KBM-7 (cell line): ENCODE measurements at regions not wholly inside any gene's neighbourhood (a gene's known extent, or its start where the extent isn't known, plus 50 kb on each side); places are given as distances from the start of the nearest gene placed in this dataset.

Source experiments
- DNase-seq: peaks from one replicate; pipeline ENCODE4 v3.0.0-alpha.2; 2015
- in situ Hi-C: fragments of 300-500 bp; cut with MboI; formaldehyde crosslinking; loops from 2 replicates; pipeline ENCODE4 v1.14.3; 2020; ENCODE audit warnings: low sequenced_read_pairs, low pct_unique_long_range_greater_than_20kb, mixed read lengths

DNA sequence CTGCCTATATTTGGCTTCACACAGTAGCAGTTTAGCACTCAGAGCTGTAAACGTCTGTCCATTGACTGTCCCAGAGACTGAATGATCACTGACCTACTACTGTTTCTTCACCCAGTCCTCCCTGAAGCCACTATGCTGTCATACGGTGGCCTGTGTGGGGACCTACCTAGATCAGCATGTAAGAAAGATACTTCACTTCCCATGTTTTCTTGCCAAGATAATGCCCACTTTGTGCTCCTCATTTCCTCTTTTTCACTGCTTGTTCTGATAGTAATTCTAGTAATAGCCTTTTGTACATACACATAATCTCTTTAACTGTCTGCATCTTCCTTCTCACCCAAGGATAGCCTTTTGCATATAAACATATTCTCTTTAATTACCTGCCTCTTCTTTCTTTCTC is 109.9 kb upstream of the TIAM2 start:
- no peak for DNase-seq
- in situ Hi-C loops = no loop called here

DNA sequence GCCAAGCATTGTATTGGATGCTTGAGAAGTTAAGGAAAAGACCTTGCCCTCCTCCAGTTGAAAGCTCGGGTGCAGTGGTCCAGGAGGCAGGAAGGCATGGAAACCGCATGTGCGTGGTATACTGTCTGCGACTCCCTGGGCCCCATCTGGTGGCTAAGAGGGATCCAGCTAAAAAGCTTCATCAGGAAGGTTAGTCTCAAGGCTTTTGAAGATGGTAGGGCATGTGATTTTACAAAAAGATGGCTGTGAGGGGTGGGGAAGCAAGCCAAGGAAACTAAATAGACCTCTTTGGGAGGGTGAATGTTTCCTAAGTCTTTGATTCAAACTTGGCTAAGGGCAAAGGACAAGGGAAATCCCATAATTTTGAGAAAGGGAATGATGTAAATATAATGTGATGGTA is 109.1 kb upstream of the TIAM2 start:
- DNase-seq = no peak
- in situ Hi-C loops = no loop called here

- DNase-seq = no peak
- in situ Hi-C loops = no loop called here
These were observed 108.6 kb upstream of the TIAM2 start for GRCh38 chr6:154886471-154886870.

DNA sequence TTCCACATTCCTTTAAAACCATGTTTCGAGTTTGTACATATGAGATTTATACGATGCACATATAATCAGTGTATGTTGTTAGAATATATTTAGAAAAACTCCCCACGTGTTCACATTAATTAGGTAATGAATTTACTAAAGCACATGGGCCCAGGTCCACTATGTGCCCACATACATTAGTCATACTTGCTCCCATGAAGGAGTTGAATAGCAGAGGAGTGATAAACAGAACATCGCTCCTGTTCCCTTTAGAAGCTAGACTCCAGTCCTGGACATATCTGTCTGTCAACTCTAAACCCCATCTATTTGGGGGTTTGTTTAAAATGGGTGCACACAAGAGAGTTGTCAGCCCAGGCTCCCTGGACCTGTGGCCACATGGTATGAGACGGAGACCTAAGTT is 108.1 kb upstream of the TIAM2 start:
- no peak for DNase-seq
- in situ Hi-C loops = no loop called here

DNA sequence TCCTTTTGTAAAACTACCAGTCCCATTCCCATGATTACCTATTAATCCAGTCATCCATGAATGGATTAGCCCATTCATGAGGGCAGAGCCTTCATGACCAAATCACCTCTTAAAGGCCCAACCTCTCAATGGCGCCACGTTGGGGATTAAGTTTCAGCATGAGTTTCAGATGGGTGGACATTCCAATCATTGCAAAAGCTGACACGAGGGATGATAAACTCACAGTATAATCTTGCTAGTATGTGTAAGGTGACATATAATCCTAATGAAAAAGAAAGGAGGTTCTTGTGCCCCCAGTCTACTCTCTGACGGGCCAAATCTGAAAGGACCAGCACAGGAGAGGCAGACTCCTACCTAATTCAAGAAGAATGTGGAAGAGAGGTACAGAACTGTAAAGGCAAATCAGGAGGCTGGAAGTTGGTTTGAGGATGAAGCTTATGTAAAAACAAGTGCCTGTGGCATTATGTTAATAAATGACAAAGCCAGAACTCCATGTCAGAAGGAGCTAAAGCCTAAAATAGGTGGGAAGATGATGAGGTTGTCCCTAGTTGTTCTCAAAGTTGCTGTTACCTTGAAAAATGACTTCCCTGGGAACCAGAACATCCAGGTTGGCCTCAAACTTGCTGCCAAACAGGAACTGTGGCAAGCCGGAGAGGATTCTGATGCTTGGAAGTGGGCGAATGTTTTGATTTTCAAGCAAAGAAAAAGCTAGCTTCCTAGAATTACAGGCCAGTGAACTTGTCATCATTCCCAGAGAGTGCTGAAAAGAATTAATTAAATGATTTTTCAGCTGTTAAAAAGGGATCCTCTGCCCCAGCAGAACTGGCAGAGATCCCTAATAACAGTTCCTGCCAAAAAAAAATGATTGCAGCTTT is 106.5 kb upstream of the TIAM2 start:
- in situ Hi-C loops = no loop called here
- no peak for DNase-seq

GRCh38 chr6:154890874-154891273 is 104.2 kb upstream of the TIAM2 start:
- in situ Hi-C loops = no loop called here
- DNase-seq = no peak

DNA sequence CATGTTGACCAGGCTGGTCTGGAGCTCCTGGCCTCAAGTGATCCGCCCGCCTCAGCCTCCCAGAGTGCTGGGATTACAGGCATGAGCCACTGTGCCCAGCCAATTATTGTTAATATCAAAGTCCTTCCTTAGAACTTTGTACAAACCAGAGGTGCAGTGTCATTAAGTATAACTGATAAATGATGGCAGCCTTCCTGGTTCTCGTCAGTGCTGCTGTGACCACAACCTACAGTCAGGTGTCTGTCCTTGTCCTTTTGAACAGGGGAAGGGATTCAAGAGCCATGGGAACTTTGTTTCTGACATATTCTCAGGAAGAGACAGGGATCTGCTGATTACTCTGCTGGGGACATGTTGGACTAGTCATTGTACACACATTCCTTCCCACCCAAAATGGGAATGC is 103.2 kb upstream of the TIAM2 start:
- no peak for DNase-seq
- in situ Hi-C loops = no loop called here

DNA sequence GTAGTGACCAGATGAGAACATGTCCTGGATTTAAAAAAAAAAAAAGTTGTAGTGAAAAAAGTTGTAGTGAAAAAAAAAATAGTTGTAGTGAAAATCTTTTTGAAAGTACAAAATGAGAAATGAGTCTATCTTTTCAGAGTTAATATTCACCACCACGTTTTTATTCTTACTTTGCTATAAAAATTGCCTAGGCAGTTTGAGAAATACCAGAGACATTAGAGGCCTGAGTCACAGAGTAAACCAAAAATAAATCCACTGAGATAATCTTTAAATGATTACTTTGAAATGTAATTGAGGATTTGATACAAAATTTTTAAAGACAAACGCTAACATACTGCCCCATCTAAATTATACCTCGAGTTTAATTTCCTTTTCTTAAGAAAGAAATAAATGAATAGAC is 101.2 kb upstream of the TIAM2 start:
- no peak for DNase-seq
- in situ Hi-C loops = no loop called here

GRCh38 chr6:154894902-154895301 is 100.2 kb upstream of the TIAM2 start:
- peak; percentile 18 for DNase-seq
- in situ Hi-C loops = no loop called here

- in situ Hi-C loops = no loop called here
- no peak for DNase-seq
These were observed 99.3 kb upstream of the TIAM2 start for GRCh38 chr6:154895841-154896240.

- in situ Hi-C loops = no loop called here
These were observed 96.3 kb upstream of the TIAM2 start for GRCh38 chr6:154898821-154899220.

GRCh38 chr6:154899824-154900463 is 95.2 kb upstream of the TIAM2 start:
- in situ Hi-C loops = no loop called here
- DNase-seq = no peak

More at GRCh38 chr6:154898821-154899220, 96.3 kb upstream of the TIAM2 start:
- no peak for DNase-seq

DNA sequence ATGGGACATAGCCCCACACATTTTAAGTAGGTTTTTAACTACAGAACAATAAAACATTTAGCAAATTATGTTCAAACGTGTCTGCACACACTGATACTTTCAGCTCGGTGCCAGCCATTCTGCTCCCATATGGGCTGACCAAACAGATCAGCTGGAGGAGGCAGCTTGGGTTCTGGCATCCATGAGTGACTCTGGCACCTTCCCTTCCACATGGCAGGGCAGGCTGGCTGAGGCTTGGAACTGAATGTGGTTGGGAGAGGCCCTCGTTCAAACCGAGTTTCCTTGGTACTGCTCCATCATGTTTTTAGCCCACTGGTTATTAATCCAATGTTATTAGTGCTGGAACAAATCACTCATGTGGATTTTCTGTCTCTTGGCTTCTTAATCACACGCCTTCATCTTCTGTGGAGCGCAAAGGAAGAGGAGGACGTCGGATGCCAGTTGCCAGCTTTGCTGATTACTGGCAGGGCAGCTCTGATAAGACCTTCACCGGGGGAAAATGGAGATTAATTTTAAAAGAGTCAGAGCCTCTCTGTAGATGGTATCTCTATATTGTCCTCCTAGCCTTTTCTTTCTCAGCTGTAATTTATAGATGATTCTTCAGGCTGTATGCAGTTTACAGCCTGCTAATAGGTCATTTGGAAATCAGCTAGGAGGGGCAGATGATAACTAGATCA is 93.1 kb upstream of the TIAM2 start:
- in situ Hi-C loops = no loop called here
- no peak for DNase-seq

DNA sequence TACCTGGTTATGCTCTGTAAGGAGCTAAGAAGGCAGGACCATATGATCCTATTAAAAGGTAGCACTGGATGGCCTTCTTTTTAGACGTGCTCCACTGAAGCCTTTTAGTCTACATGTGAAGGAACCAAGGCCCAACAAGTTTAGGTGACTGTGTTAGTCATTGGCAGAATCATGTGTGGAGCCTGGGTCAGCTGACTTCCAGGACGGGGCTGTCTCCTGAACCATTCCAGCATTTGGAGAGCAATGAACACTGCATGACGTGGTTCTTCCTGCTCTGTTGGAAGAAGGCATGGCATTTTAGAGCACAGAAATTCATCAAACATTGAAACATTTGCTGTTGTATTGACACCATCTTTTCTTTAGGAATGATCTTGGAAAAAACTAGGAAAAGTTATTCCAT is 87.8 kb upstream of the TIAM2 start:
- in situ Hi-C loops = no loop called here
- DNase-seq = no peak

DNA sequence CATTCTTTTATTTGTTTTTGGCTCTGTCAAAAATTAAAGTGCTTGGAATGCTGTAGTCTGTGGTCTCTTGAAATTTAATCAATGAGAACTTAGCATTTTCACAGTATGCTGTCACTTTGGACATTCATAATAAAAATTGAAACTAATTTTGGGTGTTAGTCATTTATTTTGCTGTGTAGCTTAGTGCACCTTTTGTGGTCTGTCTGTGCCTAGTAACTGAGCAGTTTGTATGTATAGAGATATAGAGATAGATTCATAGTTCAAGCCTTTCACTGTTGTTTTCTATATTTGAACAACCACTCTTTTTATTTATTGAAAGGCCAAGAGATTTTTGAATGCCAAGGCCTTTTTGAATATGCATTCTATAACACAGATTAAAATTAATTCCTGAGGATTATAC is 86.4 kb upstream of the TIAM2 start:
- no peak for DNase-seq
- in situ Hi-C loops = no loop called here

GRCh38 chr6:154909311-154909710 is 85.8 kb upstream of the TIAM2 start:
- no peak for DNase-seq
- in situ Hi-C loops = no loop called here

- in situ Hi-C loops = no loop called here
- no peak for DNase-seq
These were observed 85.3 kb upstream of the TIAM2 start for GRCh38 chr6:154909821-154910220.

DNA sequence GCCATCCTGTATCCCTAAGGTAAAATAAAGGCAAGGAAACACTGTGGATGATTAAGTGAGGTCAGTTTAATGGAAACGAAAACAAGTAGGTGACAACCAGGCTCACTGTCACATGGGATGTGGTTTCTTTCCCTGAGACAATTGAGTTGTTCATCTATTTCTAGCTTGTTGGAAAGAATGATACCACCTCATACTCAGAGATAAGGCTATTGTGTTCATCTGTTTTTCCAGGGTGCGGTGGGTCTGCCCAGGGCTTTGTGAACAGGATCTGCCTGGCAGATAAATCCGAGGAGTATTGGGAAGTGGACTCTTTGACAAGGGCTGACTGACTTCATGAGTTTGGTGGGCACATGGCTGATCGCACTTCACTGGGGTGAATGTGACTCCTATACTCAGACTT is 80.8 kb upstream of the TIAM2 start:
- no peak for DNase-seq

DNA sequence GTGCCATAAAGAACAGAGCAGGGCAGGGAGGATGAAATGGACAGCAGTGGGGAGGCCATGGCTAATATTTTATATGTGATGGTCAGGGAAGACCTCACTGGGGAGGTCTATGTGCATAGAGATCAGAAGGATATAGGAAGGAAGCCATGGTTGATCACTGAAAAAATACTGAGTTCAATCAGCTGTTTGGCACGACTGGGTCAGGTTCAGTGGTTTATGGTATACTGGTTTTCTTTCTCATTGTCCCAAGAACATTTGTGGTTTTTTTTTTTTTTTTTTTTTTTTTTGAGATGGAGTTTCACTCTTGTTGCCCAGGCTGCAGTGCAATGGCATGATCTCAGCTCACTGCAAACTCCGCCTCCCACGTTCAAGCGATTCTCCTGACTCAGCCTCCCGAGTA is 78.3 kb upstream of the TIAM2 start:
- DNase-seq = no peak
- in situ Hi-C loops = no loop called here

More for the DNA sequence above, 80.8 kb upstream of the TIAM2 start:
- in situ Hi-C loops = no loop called here

- DNase-seq = no peak
- in situ Hi-C loops = no loop called here
These were observed 77.2 kb upstream of the TIAM2 start for GRCh38 chr6:154917941-154918340.
